ENCODE measurements at regions not wholly inside any gene's neighbourhood (a gene's known extent, or its start where the extent isn't known, plus 50 kb on each side); places are given as distances from the start of the nearest gene placed in this dataset. TPM values are rescaled to one million over a fixed set of nuclear protein-coding genes. Genes with fewer than 3 reads are reported as not detected.
A peak's percentile ranks its signal among the peaks of the same experiment; 100 is the strongest.
"Not testable (repeated sequence)": the region's sequence is repeated elsewhere in the genome, so short reads cannot be mapped to it uniquely, and the experiment has no call there.

DNA sequence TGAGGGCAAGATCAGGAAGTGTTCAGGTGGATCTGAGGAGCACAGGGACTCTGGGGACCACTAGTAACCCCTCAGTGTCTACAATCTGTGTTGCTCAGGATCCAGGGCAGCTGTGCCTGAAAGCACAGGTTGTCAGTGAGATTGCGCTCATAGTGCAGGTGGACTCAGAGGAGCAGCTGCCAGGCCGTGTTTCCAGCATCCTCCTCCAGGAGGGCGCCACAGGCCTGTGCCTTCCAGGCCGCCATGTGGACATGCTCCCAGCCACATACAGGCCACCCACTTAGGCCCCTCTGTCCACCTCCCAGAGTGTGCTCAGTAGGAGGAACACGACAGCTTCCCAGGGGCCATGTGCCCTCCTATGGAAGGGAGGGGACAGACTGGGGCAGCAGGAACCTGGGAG lies 52.9 kb upstream of the GOLGA6L22 start:
- H3K4me1 ChIP-seq (replicated peaks in 1 of 2; ENCODE audit: control insufficient read depth in 2 of 2, insufficient read depth in 2 of 2, low read length in 2 of 2); H3K9me3 ChIP-seq (replicated peaks; ENCODE audit: control insufficient read depth, insufficient read depth, low read depth, low read length); DNase-seq (ENCODE audit: extremely low read depth in 1 of 4, low spot score in 3 of 4); intact Hi-C loops (cut with micrococcal nuclease); H2AFZ ChIP-seq (ENCODE audit: low read depth, low read length); CTCF ChIA-PET (ENCODE audit: low intra/inter-chr PET ratio); H3K79me2 ChIP-seq (ENCODE audit: control insufficient read depth, insufficient read depth, low read length); H3K27me3 ChIP-seq (ENCODE audit: control insufficient read depth in 2 of 2, insufficient read depth in 2 of 2, low read length in 2 of 2); H3K36me3 ChIP-seq (ENCODE audit: control insufficient read depth, insufficient read depth, low read length); H3K9me1 ChIP-seq (ENCODE audit: control insufficient read depth, insufficient read depth, low read length); H3K4me2 ChIP-seq (ENCODE audit: insufficient read depth, low read length); H4K20me1 ChIP-seq (replicated peaks; ENCODE audit: control insufficient read depth, insufficient read depth, low read length); POLR2A ChIA-PET; in situ Hi-C loops (cut with MboI); H3K4me3 ChIP-seq; BruUV-seq (replicated peaks); H3K27ac ChIP-seq (ENCODE audit: extremely low read depth, low read depth, low read length); FAIRE-seq; H3K9ac ChIP-seq (ENCODE audit: insufficient read depth in 1 of 2, low read depth in 2 of 2, low read length in 2 of 2): not testable (repeated sequence)
- no CpG with 5 or more reads among the region's 5 CpGs for WGBS (ENCODE audit: insufficient coverage, low coverage, missing lambda C conversion rate)
- peak; percentile 83 for ATAC-seq

Small RNA genes lying in the stretch of these regions (small RNA-seq; reads per million reads assigned to genes)
- not detected for gene AC100757.2
